ENCODE measurements at regions not wholly inside any gene's neighbourhood (a gene's known extent, or its start where the extent isn't known, plus 50 kb on each side); places are given as distances from the start of the nearest gene placed in this dataset.

DNA sequence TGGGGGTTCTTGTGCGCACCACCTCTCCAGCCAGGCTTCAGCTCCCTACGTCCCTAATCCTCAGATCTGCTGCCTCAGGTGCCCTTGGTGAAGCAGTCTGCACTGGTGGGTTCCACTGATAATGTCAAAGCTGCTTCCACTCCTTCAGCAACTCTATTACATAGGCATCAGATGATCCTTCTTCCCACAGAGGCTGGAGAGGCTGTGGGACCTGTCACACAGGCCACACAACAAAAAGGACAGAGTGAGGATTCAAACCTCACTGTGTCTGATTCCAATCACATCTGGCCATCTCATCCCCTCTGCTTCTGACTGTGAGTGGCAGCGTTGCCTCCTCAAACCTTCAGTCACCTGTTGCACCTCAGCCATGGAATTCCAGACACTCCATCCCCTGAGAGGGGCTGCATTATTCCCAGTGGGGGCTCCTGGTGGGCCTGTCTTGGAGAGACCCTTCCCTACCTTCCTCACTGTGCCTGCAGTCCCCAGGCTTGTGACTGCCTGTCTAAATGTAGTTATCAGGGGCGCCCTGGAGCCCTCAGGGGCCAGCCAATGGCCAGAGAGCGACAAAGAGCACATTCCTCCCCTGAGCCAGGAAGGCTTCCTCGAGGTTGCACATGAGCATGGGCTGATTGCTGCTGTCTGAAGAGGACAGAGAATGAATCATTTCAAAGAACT is 211.4 kb upstream of the ECI2 start:
- no peak for DNase-seq (ENCODE audit: low read depth)
- TF ChIP-seq, protein P1, sequence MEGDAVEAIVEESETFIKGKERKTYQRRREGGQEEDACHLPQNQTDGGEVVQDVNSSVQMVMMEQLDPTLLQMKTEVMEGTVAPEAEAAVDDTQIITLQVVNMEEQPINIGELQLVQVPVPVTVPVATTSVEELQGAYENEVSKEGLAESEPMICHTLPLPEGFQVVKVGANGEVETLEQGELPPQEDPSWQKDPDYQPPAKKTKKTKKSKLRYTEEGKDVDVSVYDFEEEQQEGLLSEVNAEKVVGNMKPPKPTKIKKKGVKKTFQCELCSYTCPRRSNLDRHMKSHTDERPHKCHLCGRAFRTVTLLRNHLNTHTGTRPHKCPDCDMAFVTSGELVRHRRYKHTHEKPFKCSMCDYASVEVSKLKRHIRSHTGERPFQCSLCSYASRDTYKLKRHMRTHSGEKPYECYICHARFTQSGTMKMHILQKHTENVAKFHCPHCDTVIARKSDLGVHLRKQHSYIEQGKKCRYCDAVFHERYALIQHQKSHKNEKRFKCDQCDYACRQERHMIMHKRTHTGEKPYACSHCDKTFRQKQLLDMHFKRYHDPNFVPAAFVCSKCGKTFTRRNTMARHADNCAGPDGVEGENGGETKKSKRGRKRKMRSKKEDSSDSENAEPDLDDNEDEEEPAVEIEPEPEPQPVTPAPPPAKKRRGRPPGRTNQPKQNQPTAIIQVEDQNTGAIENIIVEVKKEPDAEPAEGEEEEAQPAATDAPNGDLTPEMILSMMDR (IDR thresholded peaks at IDR 0.05; ENCODE audit: insufficient read depth, low read depth, low read length, missing control alignments) = no peak
- H3K4me3 ChIP-seq (ENCODE audit: low read length) = no peak overlapping the region

DNA sequence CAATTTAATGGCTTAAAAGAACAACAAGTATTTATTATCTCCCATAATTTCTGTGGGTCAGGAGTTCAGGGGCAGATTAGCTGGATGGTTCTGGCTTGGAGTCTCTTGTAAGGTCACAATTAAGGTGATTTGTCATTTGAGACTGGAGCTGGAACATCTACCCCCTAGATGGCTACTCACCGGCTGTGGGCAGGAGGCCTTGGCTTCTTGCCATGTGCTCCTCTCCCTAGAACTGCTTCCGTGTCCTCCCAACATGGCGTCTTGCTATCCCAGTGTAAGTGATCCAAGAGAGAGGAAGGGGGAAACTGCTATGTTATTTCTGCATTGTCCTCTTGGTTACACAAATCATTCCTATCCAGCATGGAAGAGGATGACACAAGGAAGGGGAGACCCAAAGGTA is 210.2 kb upstream of the ECI2 start:
- TF ChIP-seq, protein P1 (IDR thresholded peaks at IDR 0.05; ENCODE audit: insufficient read depth, low read depth, low read length, missing control alignments) = no peak
- no peak overlapping the region for H3K4me3 ChIP-seq (ENCODE audit: low read length)
- DNase-seq (ENCODE audit: low read depth) = no peak

DNA sequence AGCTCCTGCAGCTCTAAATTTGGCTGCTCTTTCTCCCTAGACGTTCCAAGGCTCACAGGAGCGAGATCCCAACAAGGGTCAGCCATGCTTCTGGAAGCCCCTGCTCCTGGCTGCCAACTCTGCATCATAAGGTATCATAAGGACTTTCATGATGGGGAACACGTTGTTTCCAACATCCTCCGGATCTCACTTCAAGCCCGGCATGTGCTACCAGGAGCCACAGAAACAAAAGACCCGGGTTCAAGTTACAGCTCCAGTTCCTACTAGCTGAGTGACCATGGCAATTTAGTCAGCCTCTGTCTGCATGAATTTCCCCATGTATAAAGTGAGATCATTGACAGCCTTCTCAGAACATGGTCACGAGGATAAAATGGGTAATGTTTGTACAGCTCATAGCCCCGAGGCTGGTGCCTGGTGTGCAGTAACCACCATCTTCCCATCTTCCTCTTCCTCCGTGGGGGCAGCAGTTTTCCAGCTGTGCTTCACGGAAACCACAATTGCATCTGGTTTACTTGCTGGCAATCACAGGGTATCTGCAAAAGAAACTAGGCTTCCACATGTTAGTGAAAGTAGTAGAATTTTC is 209.0 kb upstream of the ECI2 start:
- no peak overlapping the region for H3K4me3 ChIP-seq (ENCODE audit: low read length)
- TF ChIP-seq, protein P1 (IDR thresholded peaks at IDR 0.05; ENCODE audit: insufficient read depth, low read depth, low read length, missing control alignments) = no peak
- DNase-seq (ENCODE audit: low read depth) = peak; percentile 76

DNA sequence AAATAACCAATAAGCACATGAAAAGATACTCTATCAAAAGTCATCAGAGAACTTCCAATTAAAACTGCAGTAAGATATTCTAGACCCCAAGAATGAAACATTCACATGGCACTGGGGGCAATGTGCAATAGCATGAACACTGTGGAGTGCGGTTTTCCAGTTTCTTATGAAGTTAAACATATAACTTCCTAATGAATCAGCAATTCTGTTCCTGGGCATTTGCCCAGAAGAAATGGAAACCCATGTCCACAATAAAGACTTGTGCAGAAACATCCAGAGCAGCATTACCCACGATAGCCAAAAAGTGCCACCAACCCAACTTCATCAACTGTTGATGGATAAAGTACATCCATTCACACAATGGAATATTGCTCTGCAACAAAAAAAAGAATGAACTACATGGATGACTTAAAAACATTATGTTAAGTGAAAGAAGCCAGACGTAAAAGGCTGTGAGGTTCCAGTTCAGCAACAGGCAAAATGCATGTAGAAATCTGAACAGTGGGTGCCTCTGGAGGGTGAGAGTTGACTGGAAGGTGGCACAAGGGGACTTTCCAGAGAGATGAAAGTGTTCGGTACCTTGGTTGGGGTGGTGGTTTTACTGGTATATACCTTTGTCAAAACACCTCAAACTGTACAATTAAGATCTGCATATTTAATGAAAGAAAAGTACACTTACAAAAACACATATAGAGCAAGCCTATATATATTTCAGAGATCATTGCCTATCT is 207.2 kb upstream of the ECI2 start:
- TF ChIP-seq, protein P1 (IDR thresholded peaks at IDR 0.05; ENCODE audit: insufficient read depth, low read depth, low read length, missing control alignments) = no peak
- no peak for DNase-seq (ENCODE audit: low read depth)
- H3K4me3 ChIP-seq (ENCODE audit: low read length) = no peak overlapping the region

DNA sequence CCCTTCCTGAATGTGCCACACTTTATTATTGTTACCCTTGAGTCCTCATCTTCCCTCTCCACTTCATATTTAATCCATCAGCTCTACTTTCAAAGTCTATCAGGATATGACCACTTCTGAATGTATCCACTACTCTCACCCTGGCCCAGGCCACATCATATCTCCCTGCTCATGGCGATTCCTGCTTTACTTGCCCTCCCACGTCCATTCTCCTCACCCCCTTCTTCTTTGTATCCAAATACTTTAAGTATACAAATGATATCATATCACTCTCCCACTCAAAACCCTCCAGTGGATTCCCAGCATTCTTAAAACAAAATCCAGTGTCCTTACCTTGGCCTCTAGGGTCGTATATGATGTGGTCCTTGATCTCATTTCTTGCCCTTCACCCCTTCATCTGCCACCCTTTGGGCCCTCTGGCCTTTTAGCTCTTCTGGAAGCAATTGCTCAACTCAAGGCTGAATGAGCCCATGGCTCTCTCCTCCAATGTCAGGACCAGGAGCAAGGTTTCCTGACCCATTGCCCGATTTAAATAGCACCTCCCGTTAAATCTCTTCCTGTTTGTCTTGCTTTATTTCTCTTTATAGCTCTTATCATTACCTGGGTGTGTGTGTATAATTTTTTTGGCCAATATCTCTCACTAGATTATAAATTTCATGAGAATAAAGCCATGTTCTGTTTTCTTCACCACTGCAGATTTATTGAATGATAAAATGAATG is 205.9 kb upstream of the ECI2 start:
- DNase-seq (ENCODE audit: low read depth) = no peak
- no peak overlapping the region for H3K4me3 ChIP-seq (ENCODE audit: low read length)
- TF ChIP-seq, protein P1 (IDR thresholded peaks at IDR 0.05; ENCODE audit: insufficient read depth, low read depth, low read length, missing control alignments) = no peak

DNA sequence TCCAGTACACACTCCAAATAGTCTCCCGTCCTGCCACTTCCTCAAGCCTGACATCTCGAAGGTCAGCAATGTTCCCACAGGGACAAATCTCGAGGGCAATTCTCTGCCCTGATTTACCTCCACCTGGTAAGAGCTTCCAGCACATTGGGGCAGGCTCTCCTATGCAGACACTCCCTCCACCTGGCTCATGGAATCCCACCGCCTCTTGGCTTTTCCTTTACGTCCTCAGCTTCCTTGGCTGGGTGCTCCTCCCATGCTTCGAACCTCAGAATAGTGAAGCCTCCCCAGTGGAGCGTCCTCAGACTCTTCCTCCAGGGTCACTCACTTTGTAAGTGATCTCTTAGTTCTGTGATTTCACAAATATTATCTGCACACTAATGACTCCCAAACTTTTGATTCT is 205.2 kb upstream of the ECI2 start:
- no peak overlapping the region for H3K4me3 ChIP-seq (ENCODE audit: low read length)
- no peak for DNase-seq (ENCODE audit: low read depth)
- TF ChIP-seq, protein P1 (IDR thresholded peaks at IDR 0.05; ENCODE audit: insufficient read depth, low read depth, low read length, missing control alignments) = no peak

Data from epithelial cell of esophagus (primary cell).